ENCODE measurements at regions not wholly inside any gene's neighbourhood (a gene's known extent, or its start where the extent isn't known, plus 50 kb on each side); places are given as distances from the start of the nearest gene placed in this dataset.

- H3K9me3 ChIP-seq (ENCODE audit: low read length), result no peaks in the 10 kb centered on the region
- no peak overlapping the region for H3K27ac ChIP-seq (ENCODE audit: low read depth, low read length)
- ChIA-PET POLR2A (no interaction called here), CTCF (no interaction called here)
- DNase-seq, result no peak
- H3K4me1 ChIP-seq (ENCODE audit: insufficient read depth, low read length), result no peaks in the 10 kb centered on the region
- H3K27me3 Mint-ChIP-seq, result peaks cover 21 to 38% of the 10 kb centered on the region in 2 donors
- H3K36me3 ChIP-seq (ENCODE audit: insufficient read depth, low read length), result no peaks in the 10 kb centered on the region
- no peak overlapping the region for H3K4me3 Mint-ChIP-seq
- H3K36me3 Mint-ChIP-seq, result no peaks in the 10 kb centered on the region
- H3K9me3 Mint-ChIP-seq, result no peaks in the 10 kb centered on the region
- H3K4me3 ChIP-seq (ENCODE audit: low read length), result no peak overlapping the region
- H3K4me1 Mint-ChIP-seq, result no peaks in the 10 kb centered on the region
- no peak overlapping the region for H3K27ac Mint-ChIP-seq
- H3K27me3 ChIP-seq (ENCODE audit: insufficient read depth, low read length, poor library complexity, severe bottlenecking), result no peaks in the 10 kb centered on the region
Measured at GRCh38 chr1:5690291-5690690, 301.9 kb downstream of the NPHP4 start.

- Histone ChIP-seq H3K9me3 (ENCODE audit: low read length) (no peaks in the 10 kb centered on the region), H3K36me3 (ENCODE audit: insufficient read depth, low read length) (no peaks in the 10 kb centered on the region), H3K27me3 (ENCODE audit: insufficient read depth, low read length, poor library complexity, severe bottlenecking) (no peaks in the 10 kb centered on the region), H3K4me1 (ENCODE audit: insufficient read depth, low read length) (no peaks in the 10 kb centered on the region), H3K27ac (ENCODE audit: low read depth, low read length) (no peak overlapping the region), H3K4me3 (ENCODE audit: low read length) (no peak overlapping the region)
- no peaks in the 10 kb centered on the region for H3K9me3 Mint-ChIP-seq
- H3K27ac Mint-ChIP-seq, result peak overlapping the region in 1 of 8 donors; percentile 31
- ChIA-PET POLR2A (no interaction called here), CTCF (no interaction called here)
- H3K36me3 Mint-ChIP-seq, result no peaks in the 10 kb centered on the region
- H3K4me1 Mint-ChIP-seq, result peaks cover 4 to 13% (median 5%) of the 10 kb centered on the region in 3 donors
- no peak for DNase-seq
- no peak overlapping the region for H3K4me3 Mint-ChIP-seq
- peaks cover 17 to 31% of the 10 kb centered on the region in 2 donors for H3K27me3 Mint-ChIP-seq
Measured at GRCh38 chr1:5688081-5689077, 303.8 kb downstream of the NPHP4 start.

DNA sequence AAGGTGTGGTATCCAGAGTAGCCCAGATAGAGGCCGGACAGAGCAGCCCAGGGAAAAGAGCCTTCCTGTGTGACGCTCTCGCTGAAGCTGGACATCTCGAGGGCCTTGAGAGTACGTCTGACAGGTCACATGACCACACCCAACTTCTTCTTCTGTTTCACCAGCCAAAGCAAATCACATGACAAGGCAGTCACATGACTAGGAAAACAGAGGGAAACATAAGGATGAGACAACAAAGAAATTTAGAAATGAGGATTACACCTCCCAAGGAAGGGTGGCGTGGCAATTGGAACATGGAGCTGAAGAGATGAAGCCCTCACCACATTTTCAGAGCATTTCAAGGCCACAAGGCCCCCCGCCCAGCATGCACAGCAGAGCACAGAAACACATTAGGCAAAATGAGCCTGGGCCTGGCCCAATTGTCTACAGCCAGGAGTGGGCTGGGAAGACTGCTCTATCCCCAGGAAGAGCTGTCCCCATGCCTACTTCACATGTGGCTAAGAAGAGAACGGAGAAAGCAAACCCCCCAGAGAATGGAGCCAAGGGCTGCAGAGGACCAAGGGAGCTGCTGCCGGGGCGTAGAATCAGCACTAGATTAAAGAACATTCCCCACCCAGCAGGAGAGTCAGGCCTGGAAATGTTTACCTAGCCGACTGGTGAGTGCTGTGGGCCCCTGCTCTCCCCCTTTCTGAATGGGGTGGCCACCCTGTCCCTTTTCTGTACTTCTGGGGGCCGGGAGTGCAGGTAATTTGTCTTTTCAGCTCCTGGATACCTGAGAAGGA, 305.1 kb downstream of the NPHP4 start:
- no peak overlapping the region for H3K27ac ChIP-seq (ENCODE audit: low read depth, low read length)
- Mint-ChIP-seq H3K36me3 (no peaks in the 10 kb centered on the region), H3K4me3 (no peak overlapping the region), H3K27me3 (peaks cover 17 to 27% of the 10 kb centered on the region in 2 donors), H3K9me3 (no peaks in the 10 kb centered on the region), H3K4me1 (peaks cover 4 to 17% (median 8%) of the 10 kb centered on the region in 3 donors), H3K27ac (no peak overlapping the region)
- CTCF ChIA-PET, result no interaction called here
- H3K36me3 ChIP-seq (ENCODE audit: insufficient read depth, low read length), result no peaks in the 10 kb centered on the region
- H3K4me3 ChIP-seq (ENCODE audit: low read length), result no peak overlapping the region
- no peaks in the 10 kb centered on the region for H3K27me3 ChIP-seq (ENCODE audit: insufficient read depth, low read length, poor library complexity, severe bottlenecking)
- no peaks in the 10 kb centered on the region for H3K4me1 ChIP-seq (ENCODE audit: insufficient read depth, low read length)
- no peak for DNase-seq
- POLR2A ChIA-PET, result no interaction called here
- H3K9me3 ChIP-seq (ENCODE audit: low read length), result no peaks in the 10 kb centered on the region

- peaks cover 4 to 17% (median 8%) of the 10 kb centered on the region in 3 donors for H3K4me1 Mint-ChIP-seq
- no peak overlapping the region for H3K27ac Mint-ChIP-seq
- H3K4me3 ChIP-seq (ENCODE audit: low read length), result no peak overlapping the region
- H3K27me3 ChIP-seq (ENCODE audit: insufficient read depth, low read length, poor library complexity, severe bottlenecking), result no peaks in the 10 kb centered on the region
- DNase-seq, result no peak
- ChIA-PET CTCF (no interaction called here), POLR2A (no interaction called here)
- no peaks in the 10 kb centered on the region for H3K4me1 ChIP-seq (ENCODE audit: insufficient read depth, low read length)
- H3K36me3 Mint-ChIP-seq, result no peaks in the 10 kb centered on the region
- no peaks in the 10 kb centered on the region for H3K9me3 Mint-ChIP-seq
- H3K4me3 Mint-ChIP-seq, result no peak overlapping the region
- H3K27me3 Mint-ChIP-seq, result peaks cover 17 to 18% of the 10 kb centered on the region in 2 donors
- H3K27ac ChIP-seq (ENCODE audit: low read depth, low read length), result no peak overlapping the region
- H3K36me3 ChIP-seq (ENCODE audit: insufficient read depth, low read length), result no peaks in the 10 kb centered on the region
- no peaks in the 10 kb centered on the region for H3K9me3 ChIP-seq (ENCODE audit: low read length)
Measured at GRCh38 chr1:5686195-5686594, 306.0 kb downstream of the NPHP4 start.

DNA sequence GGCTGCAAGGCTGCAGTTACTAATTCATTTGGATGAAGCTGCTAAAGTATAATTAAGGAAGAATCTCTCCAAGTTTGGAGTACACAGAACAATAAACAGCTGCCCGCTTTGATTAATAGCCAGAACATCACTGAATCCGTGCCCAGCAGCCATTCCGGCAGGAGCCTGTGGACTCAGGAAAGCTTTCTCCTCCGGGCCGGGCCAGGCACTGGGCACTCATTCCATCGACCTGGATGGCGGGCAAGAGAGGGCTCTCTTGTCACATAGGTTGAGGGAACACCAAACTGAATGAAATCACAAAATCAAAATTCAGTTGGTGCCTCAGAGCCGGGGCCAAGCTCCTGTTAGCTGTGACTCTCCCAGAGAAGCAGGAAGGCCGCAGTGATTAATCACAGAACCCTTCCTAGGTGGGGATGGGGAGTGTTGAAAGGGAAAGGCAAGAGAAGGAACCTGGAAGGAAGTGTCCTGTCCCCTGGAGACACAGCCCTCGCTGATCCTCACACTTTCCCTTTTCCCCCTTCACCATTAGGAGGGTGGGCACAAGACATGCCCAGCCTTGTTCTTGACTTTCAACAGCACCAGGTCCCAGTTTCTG, 306.7 kb downstream of the NPHP4 start:
- no peaks in the 10 kb centered on the region for H3K9me3 Mint-ChIP-seq
- Histone ChIP-seq H3K27ac (ENCODE audit: low read depth, low read length) (no peak overlapping the region), H3K4me3 (ENCODE audit: low read length) (no peak overlapping the region), H3K9me3 (ENCODE audit: low read length) (no peaks in the 10 kb centered on the region), H3K4me1 (ENCODE audit: insufficient read depth, low read length) (no peaks in the 10 kb centered on the region), H3K36me3 (ENCODE audit: insufficient read depth, low read length) (no peaks in the 10 kb centered on the region), H3K27me3 (ENCODE audit: insufficient read depth, low read length, poor library complexity, severe bottlenecking) (no peaks in the 10 kb centered on the region)
- POLR2A ChIA-PET, result no interaction called here
- H3K27me3 Mint-ChIP-seq, result peaks cover 13 to 16% of the 10 kb centered on the region in 2 donors
- CTCF ChIA-PET, result no interaction called here
- no peak overlapping the region for H3K27ac Mint-ChIP-seq
- no peak for DNase-seq
- H3K36me3 Mint-ChIP-seq, result no peaks in the 10 kb centered on the region
- H3K4me1 Mint-ChIP-seq, result peaks cover 4 to 17% (median 8%) of the 10 kb centered on the region in 3 donors
- H3K4me3 Mint-ChIP-seq, result no peak overlapping the region

DNA sequence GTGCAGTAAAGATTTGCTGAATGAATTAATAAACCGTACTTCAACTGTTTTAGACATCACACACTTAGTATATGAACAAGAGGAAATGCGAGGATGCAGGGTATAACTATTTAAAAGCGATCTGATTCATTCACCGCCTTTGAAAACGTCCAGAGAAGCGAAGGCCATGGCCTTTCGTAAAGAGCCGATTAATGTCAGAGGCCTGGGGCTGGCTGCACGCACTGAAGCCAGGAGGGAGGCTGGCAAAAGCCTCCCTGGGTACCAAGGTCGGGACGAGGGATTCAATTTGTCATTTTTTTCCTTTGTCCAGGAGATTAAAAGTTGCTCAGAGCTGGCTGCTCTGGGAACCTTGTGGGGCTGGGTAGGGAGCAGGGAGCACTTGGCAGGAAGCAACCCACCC, 307.4 kb downstream of the NPHP4 start:
- H3K27ac ChIP-seq (ENCODE audit: low read depth, low read length), result no peak overlapping the region
- H3K4me3 ChIP-seq (ENCODE audit: low read length), result no peak overlapping the region
- H3K9me3 ChIP-seq (ENCODE audit: low read length), result no peaks in the 10 kb centered on the region
- Mint-ChIP-seq H3K36me3 (no peaks in the 10 kb centered on the region), H3K27me3 (peaks cover 13 to 16% of the 10 kb centered on the region in 2 donors), H3K4me3 (no peak overlapping the region), H3K9me3 (no peaks in the 10 kb centered on the region), H3K27ac (peak overlapping the region in 1 of 8 donors; percentile 11), H3K4me1 (peaks cover 4 to 17% (median 8%) of the 10 kb centered on the region in 3 donors)
- ChIA-PET CTCF (no interaction called here), POLR2A (no interaction called here)
- no peaks in the 10 kb centered on the region for H3K27me3 ChIP-seq (ENCODE audit: insufficient read depth, low read length, poor library complexity, severe bottlenecking)
- no peaks in the 10 kb centered on the region for H3K4me1 ChIP-seq (ENCODE audit: insufficient read depth, low read length)
- no peak for DNase-seq
- no peaks in the 10 kb centered on the region for H3K36me3 ChIP-seq (ENCODE audit: insufficient read depth, low read length)

DNA sequence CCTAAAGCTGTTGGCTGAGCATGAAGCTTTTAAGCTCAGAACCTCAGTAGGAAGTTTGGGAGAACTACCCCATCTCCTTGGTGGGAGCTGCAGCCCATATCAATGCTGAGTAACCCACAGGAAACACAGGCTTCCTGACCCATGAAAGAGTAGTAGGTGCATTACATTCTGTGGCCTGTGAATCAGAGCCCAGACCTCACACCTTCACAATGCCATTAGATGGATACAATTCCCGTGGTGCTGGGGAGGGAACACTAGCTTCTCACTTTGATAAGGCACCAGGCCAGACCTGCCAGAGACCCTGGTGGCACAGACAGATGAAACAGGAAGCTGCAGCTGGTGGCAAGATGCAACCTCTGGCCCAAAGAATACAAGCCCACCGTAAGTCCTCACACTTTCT, 308.8 kb downstream of the NPHP4 start:
- Histone ChIP-seq H3K27ac (ENCODE audit: low read depth, low read length) (no peak overlapping the region), H3K27me3 (ENCODE audit: insufficient read depth, low read length, poor library complexity, severe bottlenecking) (no peaks in the 10 kb centered on the region), H3K4me3 (ENCODE audit: low read length) (no peak overlapping the region), H3K9me3 (ENCODE audit: low read length) (no peaks in the 10 kb centered on the region), H3K36me3 (ENCODE audit: insufficient read depth, low read length) (no peaks in the 10 kb centered on the region), H3K4me1 (ENCODE audit: insufficient read depth, low read length) (no peaks in the 10 kb centered on the region)
- POLR2A ChIA-PET, result no interaction called here
- no peak for DNase-seq
- no peak overlapping the region for H3K4me3 Mint-ChIP-seq
- no peaks in the 10 kb centered on the region for H3K9me3 Mint-ChIP-seq
- no peaks in the 10 kb centered on the region for H3K36me3 Mint-ChIP-seq
- peak overlapping the region in 1 of 8 donors; percentile 14 for H3K27ac Mint-ChIP-seq
- peaks cover 6 to 18% of the 10 kb centered on the region in 2 donors for H3K27me3 Mint-ChIP-seq
- CTCF ChIA-PET, result interaction anchor here (1.5 kb wide), 1 partner anchor 62 kb away, joined by 4 read pairs; no protein-coding TSS in a partner anchor
- peaks cover 4 to 17% (median 12%) of the 10 kb centered on the region in 3 donors for H3K4me1 Mint-ChIP-seq
